ENCODE measurements at regions not wholly inside any gene's neighbourhood (a gene's known extent, or its start where the extent isn't known, plus 50 kb on each side); places are given as distances from the start of the nearest gene placed in this dataset.

- H3K4me3 ChIP-seq (replicated peaks in 1 of 4; ENCODE audit: control extremely low read depth in 1 of 4, insufficient read depth in 1 of 4, low read depth in 3 of 4, low read length in 4 of 4) = no peak overlapping the region
- DNase-seq (ENCODE audit: low read depth in 2 of 2) = no peak
- H3K9me3 ChIP-seq (ENCODE audit: control insufficient read depth, insufficient read depth, low read depth, low read length) = no peaks in the 10 kb centered on the region
- H3K27ac ChIP-seq (ENCODE audit: insufficient read depth, low read length) = no peak overlapping the region
- no peaks in the 10 kb centered on the region for H3K79me2 ChIP-seq (ENCODE audit: control insufficient read depth, insufficient read depth, low read length)
- H3K4me1 ChIP-seq (ENCODE audit: control insufficient read depth, extremely low read depth, insufficient read depth, low read length) = no peaks in the 10 kb centered on the region
- H4K20me1 ChIP-seq (ENCODE audit: control insufficient read depth, extremely low read depth, insufficient read depth, low read length) = no peaks in the 10 kb centered on the region
- H3K4me2 ChIP-seq (ENCODE audit: extremely low read depth, insufficient read depth, low read length) = no peak overlapping the region
- H3K9ac ChIP-seq (ENCODE audit: insufficient read depth, low read length) = no peak overlapping the region
- TF ChIP-seq EZH2 (IDR thresholded peaks at IDR 0.05; ENCODE audit: low read length, missing control alignments) = no peak
- TF ChIP-seq CTCF (conservative IDR thresholded peaks at IDR 0.05 in 1 of 2, IDR thresholded peaks at IDR 0.05 in 1 of 2; ENCODE audit: low read depth in 1 of 2, low read length in 2 of 2) = no peak
- H3K27me3 ChIP-seq (ENCODE audit: control insufficient read depth, insufficient read depth, low read length) = no peaks in the 10 kb centered on the region
- no peaks in the 10 kb centered on the region for H3K36me3 ChIP-seq (ENCODE audit: control insufficient read depth, insufficient read depth, low read length)
- no peak overlapping the region for H2AFZ ChIP-seq (ENCODE audit: low read length)
These were observed 79.9 kb upstream of the MYCBP2 start for GRCh38 chr13:77406644-77407440.

GRCh38 chr13:77398825-77399620 lies 72.1 kb upstream of the MYCBP2 start:
- H3K36me3 ChIP-seq (ENCODE audit: control insufficient read depth, insufficient read depth, low read length) = no peaks in the 10 kb centered on the region
- no peak overlapping the region for H3K4me2 ChIP-seq (ENCODE audit: extremely low read depth, insufficient read depth, low read length)
- H3K9me3 ChIP-seq (ENCODE audit: control insufficient read depth, insufficient read depth, low read depth, low read length) = no peaks in the 10 kb centered on the region
- H3K79me2 ChIP-seq (ENCODE audit: control insufficient read depth, insufficient read depth, low read length) = no peaks in the 10 kb centered on the region
- no peaks in the 10 kb centered on the region for H3K27me3 ChIP-seq (ENCODE audit: control insufficient read depth, insufficient read depth, low read length)
- H3K27ac ChIP-seq (ENCODE audit: insufficient read depth, low read length) = no peak overlapping the region
- no peaks in the 10 kb centered on the region for H4K20me1 ChIP-seq (ENCODE audit: control insufficient read depth, extremely low read depth, insufficient read depth, low read length)
- no peak overlapping the region for H3K9ac ChIP-seq (ENCODE audit: insufficient read depth, low read length)
- no peak for TF ChIP-seq EZH2 (IDR thresholded peaks at IDR 0.05; ENCODE audit: low read length, missing control alignments)
- TF ChIP-seq CTCF (conservative IDR thresholded peaks at IDR 0.05 in 1 of 2, IDR thresholded peaks at IDR 0.05 in 1 of 2; ENCODE audit: low read depth in 1 of 2, low read length in 2 of 2) = no peak
- H3K4me3 ChIP-seq (replicated peaks in 1 of 4; ENCODE audit: control extremely low read depth in 1 of 4, insufficient read depth in 1 of 4, low read depth in 3 of 4, low read length in 4 of 4) = no peak overlapping the region
- DNase-seq (ENCODE audit: low read depth in 2 of 2) = no peak
- H3K4me1 ChIP-seq (ENCODE audit: control insufficient read depth, extremely low read depth, insufficient read depth, low read length) = no peaks in the 10 kb centered on the region
- H2AFZ ChIP-seq (ENCODE audit: low read length) = no peak overlapping the region

- Histone ChIP-seq H2AFZ (ENCODE audit: low read length) (no peak overlapping the region), H3K79me2 (ENCODE audit: control insufficient read depth, insufficient read depth, low read length) (no peaks in the 10 kb centered on the region), H3K4me2 (ENCODE audit: extremely low read depth, insufficient read depth, low read length) (no peak overlapping the region), H3K27me3 (ENCODE audit: control insufficient read depth, insufficient read depth, low read length) (no peaks in the 10 kb centered on the region), H3K9ac (ENCODE audit: insufficient read depth, low read length) (no peak overlapping the region), H3K4me3 (replicated peaks in 1 of 4; ENCODE audit: control extremely low read depth in 1 of 4, insufficient read depth in 1 of 4, low read depth in 3 of 4, low read length in 4 of 4) (no peak overlapping the region), H3K4me1 (ENCODE audit: control insufficient read depth, extremely low read depth, insufficient read depth, low read length) (no peaks in the 10 kb centered on the region), H3K9me3 (ENCODE audit: control insufficient read depth, insufficient read depth, low read depth, low read length) (no peaks in the 10 kb centered on the region), H3K27ac (ENCODE audit: insufficient read depth, low read length) (no peak overlapping the region), H4K20me1 (ENCODE audit: control insufficient read depth, extremely low read depth, insufficient read depth, low read length) (no peaks in the 10 kb centered on the region), H3K36me3 (ENCODE audit: control insufficient read depth, insufficient read depth, low read length) (no peaks in the 10 kb centered on the region)
- peak; percentile 8 to 17 for DNase-seq (ENCODE audit: low read depth in 2 of 2)
- TF ChIP-seq CTCF (conservative IDR thresholded peaks at IDR 0.05 in 1 of 2, IDR thresholded peaks at IDR 0.05 in 1 of 2; ENCODE audit: low read depth in 1 of 2, low read length in 2 of 2) = no peak
- no peak for TF ChIP-seq EZH2 (IDR thresholded peaks at IDR 0.05; ENCODE audit: low read length, missing control alignments)
These were observed 70.7 kb upstream of the MYCBP2 start for GRCh38 chr13:77397636-77398035.
